Adrenal gland (tissue), 5 donors: ENCODE measurements at regions not wholly inside any gene's neighbourhood (a gene's known extent, or its start where the extent isn't known, plus 50 kb on each side); places are given as distances from the start of the nearest gene placed in this dataset.

Experiments
- POLR2A ChIP-seq, 2 donors: fragments of 450-650 bp; IDR thresholded peaks; one replicate each; pipeline ENCODE4 v1.6.1; 2017; ENCODE audit warnings: antibody characterized with exemption in 2 of 2, mild to moderate bottlenecking in 2 of 2, moderate library complexity in 1 of 2
- TF ChIP-seq, protein P1 (sequence below), 6 experiments: fragments of 450-650 bp in 4 of 6; fragments of 200-600 bp in 2 of 6; sonication (generic) in 1 of 6; IDR thresholded peaks; 1 replicate in 5 of 6; 2 replicates in 1 of 6; pipeline versions ENCODE4 v1.5.1 to v1.8.0; 2016 to 2021; ENCODE audit warnings: antibody characterized with exemption in 6 of 6, mild to moderate bottlenecking in 2 of 6, moderate library complexity in 1 of 6
- donor health status: DM: no; HTN: no; CAD: no.

DNA sequence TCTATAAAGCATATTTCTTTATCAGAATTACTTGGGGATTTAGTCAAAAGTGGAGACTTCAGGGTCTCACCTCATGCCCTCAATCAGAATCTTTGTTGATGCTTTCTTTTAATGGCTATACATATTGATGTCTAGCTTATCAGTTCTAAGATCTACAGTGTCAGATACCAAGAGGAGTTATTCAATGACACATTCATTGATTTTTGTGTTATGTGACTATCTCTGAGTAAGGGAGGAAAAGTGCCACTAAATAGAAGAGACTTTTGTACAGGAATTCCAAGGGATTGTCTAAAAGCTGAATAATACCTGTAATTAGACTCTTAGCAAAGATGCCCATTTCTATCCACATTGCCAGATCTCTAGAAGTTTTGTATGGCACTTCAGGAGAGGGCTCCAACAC lies 87.2 kb downstream of the HLX start:
- TF ChIP-seq, protein P1, sequence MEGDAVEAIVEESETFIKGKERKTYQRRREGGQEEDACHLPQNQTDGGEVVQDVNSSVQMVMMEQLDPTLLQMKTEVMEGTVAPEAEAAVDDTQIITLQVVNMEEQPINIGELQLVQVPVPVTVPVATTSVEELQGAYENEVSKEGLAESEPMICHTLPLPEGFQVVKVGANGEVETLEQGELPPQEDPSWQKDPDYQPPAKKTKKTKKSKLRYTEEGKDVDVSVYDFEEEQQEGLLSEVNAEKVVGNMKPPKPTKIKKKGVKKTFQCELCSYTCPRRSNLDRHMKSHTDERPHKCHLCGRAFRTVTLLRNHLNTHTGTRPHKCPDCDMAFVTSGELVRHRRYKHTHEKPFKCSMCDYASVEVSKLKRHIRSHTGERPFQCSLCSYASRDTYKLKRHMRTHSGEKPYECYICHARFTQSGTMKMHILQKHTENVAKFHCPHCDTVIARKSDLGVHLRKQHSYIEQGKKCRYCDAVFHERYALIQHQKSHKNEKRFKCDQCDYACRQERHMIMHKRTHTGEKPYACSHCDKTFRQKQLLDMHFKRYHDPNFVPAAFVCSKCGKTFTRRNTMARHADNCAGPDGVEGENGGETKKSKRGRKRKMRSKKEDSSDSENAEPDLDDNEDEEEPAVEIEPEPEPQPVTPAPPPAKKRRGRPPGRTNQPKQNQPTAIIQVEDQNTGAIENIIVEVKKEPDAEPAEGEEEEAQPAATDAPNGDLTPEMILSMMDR (IDR thresholded peaks at IDR 0.05), result no peak
- TF ChIP-seq POLR2A (IDR thresholded peaks at IDR 0.05), result no peak
